Liver (tissue), 3 donors: ENCODE measurements at regions not wholly inside any gene's neighbourhood (a gene's known extent, or its start where the extent isn't known, plus 50 kb on each side); places are given as distances from the start of the nearest gene placed in this dataset.

Experiments
- CTCF ChIP-seq: fragments of 150-350 bp; IDR thresholded peaks from 2 replicates; pipeline ENCODE4 v1.5.1; 2017; ENCODE audit warnings: improper control_type of control experiment, low read depth, low read length; ENCODE audit not compliant: missing input control
- EGR1 ChIP-seq, 2 donors: IDR thresholded peaks; 2 replicates each; pipeline ENCODE4 v1.6.1; 2016 to 2018; ENCODE audit warnings: antibody characterized with exemption in 2 of 2, low read depth in 2 of 2
- FOXA1 ChIP-seq: IDR thresholded peaks from 2 replicates; pipeline ENCODE4 v1.6.1; 2016; ENCODE audit warnings: antibody characterized with exemption
- HNF4A ChIP-seq, 2 donors: conservative IDR thresholded peaks; 2 replicates each; pipeline ENCODE4 v1.6.1; 2016; ENCODE audit warnings: antibody characterized with exemption in 2 of 2, mild to moderate bottlenecking in 2 of 2
- JUND ChIP-seq, 2 donors: IDR thresholded peaks; 2 replicates each; pipeline ENCODE4 v1.6.1; 2016; ENCODE audit warnings: antibody characterized with exemption in 2 of 2
- RAD21 ChIP-seq, 2 donors: IDR thresholded peaks; 2 replicates each; pipeline ENCODE4 v1.6.1; 2016; ENCODE audit warnings: antibody characterized with exemption in 2 of 2, mild to moderate bottlenecking in 2 of 2
- REST ChIP-seq: IDR thresholded peaks from 2 replicates; pipeline ENCODE4 v1.6.1; 2016; ENCODE audit warnings: antibody characterized with exemption, mild to moderate bottlenecking
- SP1 ChIP-seq: IDR thresholded peaks from 2 replicates; pipeline ENCODE4 v1.6.1; 2018; ENCODE audit warnings: antibody characterized with exemption, mild to moderate bottlenecking
- TAF1 ChIP-seq: conservative IDR thresholded peaks from 2 replicates; pipeline ENCODE4 v1.6.1; 2016; ENCODE audit warnings: antibody characterized with exemption, mild to moderate bottlenecking
- YY1 ChIP-seq: IDR thresholded peaks from 2 replicates; pipeline ENCODE4 v1.6.1; 2016; ENCODE audit warnings: antibody characterized with exemption, mild to moderate bottlenecking
- TF ChIP-seq, protein P1 (sequence below): IDR thresholded peaks from 2 replicates; pipeline ENCODE4 v1.6.1; 2016; ENCODE audit warnings: antibody characterized with exemption
- donor health status: healthy.
- donor health status: healthy.

- TF ChIP-seq CTCF (no peak), HNF4A (conservative IDR thresholded peaks at IDR 0.05) (no peak), JUND (IDR thresholded peaks at IDR 0.05) (no peak), REST (no peak), SP1 (no peak), YY1 (no peak), FOXA1 (no peak), TAF1 (no peak), RAD21 (IDR thresholded peaks at IDR 0.05) (no peak), EGR1 (IDR thresholded peaks at IDR 0.05; ENCODE audit: low read depth in 2 of 2) (no peak)
- TF ChIP-seq, protein P1, sequence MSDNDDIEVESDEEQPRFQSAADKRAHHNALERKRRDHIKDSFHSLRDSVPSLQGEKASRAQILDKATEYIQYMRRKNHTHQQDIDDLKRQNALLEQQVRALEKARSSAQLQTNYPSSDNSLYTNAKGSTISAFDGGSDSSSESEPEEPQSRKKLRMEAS: no peak
These were observed 625.8 kb upstream of the BCHE start for GRCh38 chr3:166462891-166463470.
